ENCODE measurements at regions not wholly inside any gene's neighbourhood (a gene's known extent, or its start where the extent isn't known, plus 50 kb on each side); places are given as distances from the start of the nearest gene placed in this dataset.

DNA sequence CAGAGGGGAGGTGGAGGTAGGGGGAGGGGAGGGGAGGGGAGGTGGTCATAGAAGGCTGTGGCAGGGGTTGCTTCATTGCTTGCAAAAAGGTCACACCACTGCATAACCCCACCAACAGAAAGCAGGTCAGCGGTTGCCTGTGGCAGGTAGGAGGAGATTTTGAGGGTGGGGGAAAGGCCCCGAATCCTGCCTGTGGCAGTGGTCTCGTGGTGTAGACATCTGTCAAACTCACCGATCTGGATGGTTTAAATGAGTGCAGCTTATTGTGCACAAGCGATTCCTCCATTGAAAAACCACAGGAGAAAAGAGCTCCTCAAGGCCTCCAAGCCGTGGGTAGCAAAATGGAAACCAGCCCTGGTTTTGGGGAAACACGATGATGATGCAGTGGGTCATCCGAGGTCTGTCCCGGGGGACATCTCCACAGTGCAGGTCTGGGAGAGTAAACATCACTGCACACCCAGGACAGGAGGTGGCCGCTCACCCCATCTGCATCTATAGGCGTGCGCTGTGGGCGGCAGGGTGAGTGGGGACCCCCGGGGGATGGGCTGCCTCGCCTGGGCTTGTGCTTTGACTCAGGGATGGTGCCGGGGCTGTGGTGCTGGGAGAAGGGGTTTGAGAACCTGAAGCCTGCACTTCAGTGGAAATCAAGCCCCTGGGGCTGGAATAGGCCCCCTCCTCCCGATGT lies 112.3 kb downstream of the CRYAA start:
- Histone ChIP-seq H3K27ac (ENCODE audit: low read depth, low read length) (no peak overlapping the region), H3K4me2 (ENCODE audit: insufficient read depth in 1 of 2, low read depth in 2 of 2, low read length in 2 of 2) (no peak overlapping the region), H2BK12ac (ENCODE audit: low read depth, low read length) (no peak overlapping the region), H3K9ac (replicated peaks in 1 of 4; ENCODE audit: extremely low read depth in 1 of 4, low read depth in 3 of 4, low read length in 3 of 4) (no peak overlapping the region), H3K79me1 (ENCODE audit: low read depth, low read length) (no peaks in the 10 kb centered on the region), H2BK120ac (replicated peaks; ENCODE audit: low read depth, low read length) (no peak overlapping the region), H3K18ac (ENCODE audit: extremely low read depth, low read length) (no peak overlapping the region), H3K4ac (replicated peaks; ENCODE audit: insufficient read length, low read depth, low read length) (no peak overlapping the region), H3K79me2 (ENCODE audit: control insufficient read depth in 1 of 2, insufficient read depth in 2 of 2, low read length in 2 of 2) (no peaks in the 10 kb centered on the region), H3K14ac (ENCODE audit: insufficient read length) (no peak overlapping the region), H4K5ac (ENCODE audit: insufficient read length, low read depth, low read length) (no peak overlapping the region), H3K4me1 (replicated peaks in 1 of 4; ENCODE audit: control insufficient read depth in 3 of 4, insufficient read depth in 4 of 4, low read length in 3 of 4) (peaks cover 0 to 26% (median 13%) of the 10 kb centered on the region in 4 experiments; a peak in 6 of 7 replicates), H3K23me2 (ENCODE audit: low read depth, low read length) (peaks cover 10% of the 10 kb centered on the region; the same call in 1 of the 2 replicates), H2AFZ (ENCODE audit: low read length) (no peak overlapping the region), H2BK5ac (ENCODE audit: low read depth, low read length) (no peak overlapping the region), H3K56ac (replicated peaks; ENCODE audit: insufficient read length, low read depth, low read length) (no peak overlapping the region), H3K9me3 (ENCODE audit: insufficient read depth in 2 of 2, low read depth in 1 of 2, low read length in 1 of 2) (no peaks in the 10 kb centered on the region), H3K23ac (ENCODE audit: insufficient read length) (no peak overlapping the region), H2AK5ac (ENCODE audit: low read depth, low read length) (no peak overlapping the region), H4K91ac (replicated peaks; ENCODE audit: insufficient read length, low read length) (no peak overlapping the region), H2BK20ac (ENCODE audit: low read length) (no peak overlapping the region), H3K4me3 (ENCODE audit: extremely low read depth in 1 of 4, insufficient read depth in 2 of 4, low read depth in 3 of 4, low read length in 4 of 4) (no peak overlapping the region), H2BK15ac (ENCODE audit: low read length) (no peak overlapping the region), H4K20me1 (replicated peaks in 1 of 2; ENCODE audit: control insufficient read depth in 1 of 2, insufficient read depth in 2 of 2, low read length in 2 of 2) (no peaks in the 10 kb centered on the region), H4K8ac (ENCODE audit: extremely low read depth, insufficient read depth, low read length) (no peak overlapping the region), H3K36me3 (ENCODE audit: control insufficient read depth in 2 of 4, insufficient read depth in 4 of 4, low read length in 3 of 4) (no peaks in the 10 kb centered on the region), H3K27me3 (replicated peaks in 1 of 4; ENCODE audit: control insufficient read depth in 3 of 4, extremely low read depth in 1 of 4, insufficient read depth in 3 of 4, low read length in 3 of 4) (no peaks in the 10 kb centered on the region; a peak in 1 of 7 replicates)
- FAIRE-seq (no peak), DNase-seq (ENCODE audit: low read depth in 1 of 2, low spot score in 2 of 2) (no peak)
- TF ChIP-seq POLR2A (IDR thresholded peaks at IDR 0.05; ENCODE audit: control extremely low read depth in 1 of 2, low read depth in 2 of 2, low read length in 2 of 2): no peak
- TF ChIP-seq TBP (IDR thresholded peaks at IDR 0.05; ENCODE audit: low read depth, low read length): no peak
- no peak for TF ChIP-seq SP2 (IDR thresholded peaks at IDR 0.05; ENCODE audit: low read length)
- TF ChIP-seq, protein P1, sequence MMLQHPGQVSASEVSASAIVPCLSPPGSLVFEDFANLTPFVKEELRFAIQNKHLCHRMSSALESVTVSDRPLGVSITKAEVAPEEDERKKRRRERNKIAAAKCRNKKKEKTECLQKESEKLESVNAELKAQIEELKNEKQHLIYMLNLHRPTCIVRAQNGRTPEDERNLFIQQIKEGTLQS (IDR thresholded peaks at IDR 0.05; ENCODE audit: insufficient read depth, low read depth, low read length): no peak
- TF ChIP-seq GTF2F1 (IDR thresholded peaks at IDR 0.05; ENCODE audit: borderline replicate concordance, low read depth, low read length): no peak
- no peak for TF ChIP-seq GABPA (IDR thresholded peaks at IDR 0.05; ENCODE audit: borderline replicate concordance, insufficient read depth, low read length)
- TF ChIP-seq, protein P2, sequence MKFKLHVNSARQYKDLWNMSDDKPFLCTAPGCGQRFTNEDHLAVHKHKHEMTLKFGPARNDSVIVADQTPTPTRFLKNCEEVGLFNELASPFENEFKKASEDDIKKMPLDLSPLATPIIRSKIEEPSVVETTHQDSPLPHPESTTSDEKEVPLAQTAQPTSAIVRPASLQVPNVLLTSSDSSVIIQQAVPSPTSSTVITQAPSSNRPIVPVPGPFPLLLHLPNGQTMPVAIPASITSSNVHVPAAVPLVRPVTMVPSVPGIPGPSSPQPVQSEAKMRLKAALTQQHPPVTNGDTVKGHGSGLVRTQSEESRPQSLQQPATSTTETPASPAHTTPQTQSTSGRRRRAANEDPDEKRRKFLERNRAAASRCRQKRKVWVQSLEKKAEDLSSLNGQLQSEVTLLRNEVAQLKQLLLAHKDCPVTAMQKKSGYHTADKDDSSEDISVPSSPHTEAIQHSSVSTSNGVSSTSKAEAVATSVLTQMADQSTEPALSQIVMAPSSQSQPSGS (IDR thresholded peaks at IDR 0.05; ENCODE audit: low read length): no peak
- TF ChIP-seq FOSL1 (IDR thresholded peaks at IDR 0.05; ENCODE audit: insufficient read depth, low read depth, low read length): no peak
- WGBS, 2 experiments (ENCODE audit: extremely low coverage in 1 of 2, insufficient coverage in 1 of 2, insufficient read length in 1 of 2, insufficient replicate concordance in 2 of 2, low coverage in 1 of 2, low lambda C conversion rate in 2 of 2, missing lambda C conversion rate in 1 of 2): 87% methylated on average over 17 of the region's 17 CpGs; no CpG with 5 or more reads in 1 of the 2 experiments
- POLR2A ChIA-PET (ENCODE audit: partially characterized antibody): no interaction called here
- CTCF ChIA-PET (ENCODE audit: partially characterized antibody): interaction anchor here (0.6 to 1.4 kb wide), 5 partner anchors 11 to 41 kb away, joined by 3 to 4 read pairs (median 3); no protein-coding TSS in a partner anchor

Data from H1 (cell line).